Esophagus squamous epithelium (tissue), 4 donors: ENCODE measurements at regions not wholly inside any gene's neighbourhood (a gene's known extent, or its start where the extent isn't known, plus 50 kb on each side); places are given as distances from the start of the nearest gene placed in this dataset.

Source experiments
- CTCF ChIP-seq, 6 experiments: fragments of 450-650 bp in 4 of 6; fragments of 200-600 bp in 2 of 6; sonication (generic) in 2 of 6; IDR thresholded peaks; one replicate each; pipeline ENCODE4 v1.5.1; 2016 to 2019; ENCODE audit warnings: antibody characterized with exemption in 6 of 6, mild to moderate bottlenecking in 4 of 6, moderate library complexity in 4 of 6
- POLR2A ChIP-seq, 4 donors: fragments of 450-650 bp; IDR thresholded peaks; one replicate each; pipeline ENCODE4 v1.6.1; 2017; ENCODE audit warnings: antibody characterized with exemption in 4 of 4, mild to moderate bottlenecking in 4 of 4, moderate library complexity in 3 of 4

- TF ChIP-seq CTCF (IDR thresholded peaks at IDR 0.05) (no peak), POLR2A (IDR thresholded peaks at IDR 0.05) (no peak)
These were observed 186.1 kb downstream of the CAND1 start for GRCh38 chr12:67455236-67455635.
